ENCODE measurements at regions not wholly inside any gene's neighbourhood (a gene's known extent, or its start where the extent isn't known, plus 50 kb on each side); places are given as distances from the start of the nearest gene placed in this dataset.
A peak's percentile ranks its signal among the peaks of the same experiment; 100 is the strongest.
"Not testable (repeated sequence)": the region's sequence is repeated elsewhere in the genome, so short reads cannot be mapped to it uniquely, and the experiment has no call there.

GRCh38 chr5:13250464-13251291 lies 693.8 kb downstream of the DNAH5 start:
- DNase-seq (ENCODE audit: low read depth in 2 of 3, low spot score in 2 of 3), result peak in 1 of 3 donors; percentile 22

GRCh38 chr5:13249854-13250253 lies 694.6 kb downstream of the DNAH5 start:
- DNase-seq (ENCODE audit: low read depth in 2 of 3, low spot score in 2 of 3), result no peak

- no peak for DNase-seq (ENCODE audit: low read depth in 2 of 3, low spot score in 2 of 3)
Measured at GRCh38 chr5:13248253-13248652, 696.2 kb downstream of the DNAH5 start.

GRCh38 chr5:13246053-13246452 lies 698.4 kb downstream of the DNAH5 start:
- no peak for DNase-seq (ENCODE audit: low read depth in 2 of 3, low spot score in 2 of 3)

GRCh38 chr5:13244151-13244550 lies 700.3 kb downstream of the DNAH5 start:
- DNase-seq (ENCODE audit: low read depth in 2 of 3, low spot score in 2 of 3), result no peak

GRCh38 chr5:13227513-13227912 lies 717.0 kb downstream of the DNAH5 start:
- no peak for DNase-seq (ENCODE audit: low read depth in 2 of 3, low spot score in 2 of 3)

GRCh38 chr5:13218518-13218917 lies 726.0 kb downstream of the DNAH5 start:
- DNase-seq (ENCODE audit: low read depth in 2 of 3, low spot score in 2 of 3), result no peak

GRCh38 chr5:13217636-13218035 lies 726.9 kb downstream of the DNAH5 start:
- DNase-seq (ENCODE audit: low read depth in 2 of 3, low spot score in 2 of 3), result no peak

- no peak for DNase-seq (ENCODE audit: low read depth in 2 of 3, low spot score in 2 of 3)
Measured at GRCh38 chr5:13215806-13216205, 728.7 kb downstream of the DNAH5 start.

- DNase-seq (ENCODE audit: low read depth in 2 of 3, low spot score in 2 of 3), result no peak
Measured at GRCh38 chr5:13215370-13215769, 729.1 kb downstream of the DNAH5 start.

- DNase-seq (ENCODE audit: low read depth in 2 of 3, low spot score in 2 of 3), result no peak
Measured at GRCh38 chr5:13214182-13214581, 730.3 kb downstream of the DNAH5 start.

GRCh38 chr5:13212886-13213285 lies 731.6 kb downstream of the DNAH5 start:
- DNase-seq (ENCODE audit: low read depth in 2 of 3, low spot score in 2 of 3), result no peak

GRCh38 chr5:13211064-13211463 lies 733.4 kb downstream of the DNAH5 start:
- DNase-seq (ENCODE audit: low read depth in 2 of 3, low spot score in 2 of 3), result no peak

GRCh38 chr5:13207112-13207511 lies 737.4 kb downstream of the DNAH5 start:
- DNase-seq (ENCODE audit: low read depth in 2 of 3, low spot score in 2 of 3), result no peak

- no peak for DNase-seq (ENCODE audit: low read depth in 2 of 3, low spot score in 2 of 3)
Measured at GRCh38 chr5:13201022-13201421, 743.5 kb downstream of the DNAH5 start.

- not testable (repeated sequence) for DNase-seq (ENCODE audit: low read depth in 2 of 3, low spot score in 2 of 3)
Measured at GRCh38 chr5:13198226-13198625, 746.3 kb downstream of the DNAH5 start.

- DNase-seq (ENCODE audit: low read depth in 2 of 3, low spot score in 2 of 3), result no peak
Measured at GRCh38 chr5:13189532-13189931, 755.0 kb downstream of the DNAH5 start.

GRCh38 chr5:13188371-13188770 lies 756.1 kb downstream of the DNAH5 start:
- no peak for DNase-seq (ENCODE audit: low read depth in 2 of 3, low spot score in 2 of 3)

GRCh38 chr5:13187186-13187585 lies 757.3 kb downstream of the DNAH5 start:
- no peak for DNase-seq (ENCODE audit: low read depth in 2 of 3, low spot score in 2 of 3)

- DNase-seq (ENCODE audit: low read depth in 2 of 3, low spot score in 2 of 3), result peak in 2 of 3 donors; percentile 9 to 54
Measured at GRCh38 chr5:13186177-13186576, 758.3 kb downstream of the DNAH5 start.

- DNase-seq (ENCODE audit: low read depth in 2 of 3, low spot score in 2 of 3), result no peak
Measured at GRCh38 chr5:13179407-13180087, 764.9 kb downstream of the DNAH5 start.

- no peak for DNase-seq (ENCODE audit: low read depth in 2 of 3, low spot score in 2 of 3)
Measured at GRCh38 chr5:13143630-13144029, 800.9 kb downstream of the DNAH5 start.
